Chondrocyte (in vitro differentiated cells): ENCODE measurements at regions not wholly inside any gene's neighbourhood (a gene's known extent, or its start where the extent isn't known, plus 50 kb on each side); places are given as distances from the start of the nearest gene placed in this dataset.

Source experiments
- DNase-seq: peaks from one replicate; pipeline ENCODE4 v3.0.0; 2021; ENCODE audit warnings: mixed read lengths, low spot score
- H3K27ac Mint-ChIP-seq: one replicate; pipeline ENCODE4 v1.8.0; 2021; ENCODE audit warnings: mild to moderate bottlenecking, moderate library complexity, mixed read lengths; ENCODE audit not compliant: unreplicated experiment
- H3K27me3 Mint-ChIP-seq: 2 replicates; pipeline ENCODE4 v1.8.0; 2021; ENCODE audit warnings: low read depth, mixed read lengths
- H3K36me3 Mint-ChIP-seq: 2 replicates; pipeline ENCODE4 v1.8.0; 2021; ENCODE audit warnings: low read depth, mixed read lengths
- H3K4me1 Mint-ChIP-seq: 2 replicates; pipeline ENCODE4 v1.8.0; 2021; ENCODE audit warnings: low read depth, mild to moderate bottlenecking, mixed read lengths
- H3K4me3 Mint-ChIP-seq: one replicate; pipeline ENCODE4 v1.8.0; 2021; ENCODE audit warnings: mild to moderate bottlenecking, moderate library complexity, mixed read lengths; ENCODE audit not compliant: unreplicated experiment
- H3K9me3 Mint-ChIP-seq: 2 replicates; pipeline ENCODE4 v1.8.0; 2021; ENCODE audit warnings: low read depth, mixed read lengths
- CTCF ChIP-seq: fragments of 200-600 bp; sonication (generic); IDR thresholded peaks from 2 replicates; pipeline ENCODE4 v1.5.0; 2021; ENCODE audit warnings: antibody characterized with exemption, mild to moderate bottlenecking, moderate library complexity

DNA sequence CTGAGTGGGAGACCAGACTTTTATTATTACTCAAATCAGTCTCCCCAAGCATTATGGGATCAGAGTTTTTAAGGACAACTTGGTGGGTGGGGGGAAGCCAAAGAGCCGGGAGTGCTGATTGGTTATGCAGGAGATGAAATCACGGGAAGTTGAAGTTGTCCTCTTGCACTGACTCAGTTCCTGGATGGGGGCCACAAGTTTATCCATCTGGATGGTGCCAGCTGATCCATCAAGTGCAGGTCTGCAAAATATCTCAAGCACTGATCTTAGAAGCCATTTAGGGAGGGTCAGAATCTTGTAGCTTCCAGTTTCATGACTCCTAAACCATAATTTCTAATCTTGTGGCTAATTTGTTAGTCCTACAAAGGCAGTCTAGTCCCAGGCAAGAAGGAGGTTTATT, 53.5 kb upstream of the LMO1 start:
- Mint-ChIP-seq H3K36me3 (no peaks in the 10 kb centered on the region), H3K27me3 (peaks cover 38% of the 10 kb centered on the region), H3K4me3 (no peak overlapping the region), H3K27ac (no peak overlapping the region), H3K9me3 (no peaks in the 10 kb centered on the region), H3K4me1 (no peaks in the 10 kb centered on the region)
- TF ChIP-seq CTCF = no peak
- DNase-seq = no peak

DNA sequence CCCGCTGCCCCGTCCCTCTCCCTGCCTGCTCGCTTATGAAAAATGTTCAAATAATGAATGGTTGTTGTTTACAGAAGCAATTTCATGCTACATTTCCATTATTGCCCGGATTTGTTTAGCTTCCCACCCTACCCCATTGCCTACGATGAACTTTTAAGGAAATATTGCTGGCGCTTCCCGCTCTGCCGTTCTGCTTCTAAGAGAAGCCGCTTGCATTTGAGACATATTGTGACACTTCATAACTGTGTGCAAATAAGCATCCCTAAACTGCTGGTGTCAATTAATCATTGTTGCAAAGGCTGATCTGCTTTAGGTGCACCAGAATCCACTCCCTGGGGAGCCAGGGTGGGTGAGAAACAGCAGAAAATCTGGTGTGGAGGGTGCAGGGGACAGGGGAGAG, 52.3 kb upstream of the LMO1 start:
- Mint-ChIP-seq H3K4me3 (no peak overlapping the region), H3K27me3 (peaks cover 40% of the 10 kb centered on the region), H3K36me3 (no peaks in the 10 kb centered on the region)

DNA sequence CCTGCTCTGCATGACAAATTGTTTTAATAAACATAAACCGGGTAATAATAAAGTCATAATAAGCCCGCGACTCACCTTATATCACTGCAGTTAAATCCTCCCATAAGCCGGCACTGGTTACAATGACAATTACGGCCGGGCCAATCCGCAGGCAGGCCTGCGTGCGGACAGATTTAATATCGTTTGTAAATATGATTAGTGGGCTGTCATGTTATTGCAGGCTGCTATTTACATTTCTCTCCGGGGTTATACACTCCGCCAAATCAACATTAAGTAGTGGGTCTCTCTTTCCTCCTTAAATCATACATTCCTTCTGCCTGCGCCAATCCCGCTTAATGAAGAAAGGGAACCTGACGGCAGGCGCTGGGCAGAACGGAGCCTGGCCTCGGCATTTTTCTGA, 51.8 kb upstream of the LMO1 start:
- Mint-ChIP-seq H3K27ac (no peak overlapping the region), H3K27me3 (peaks cover 39% of the 10 kb centered on the region), H3K4me1 (no peaks in the 10 kb centered on the region), H3K9me3 (no peaks in the 10 kb centered on the region), H3K36me3 (no peaks in the 10 kb centered on the region), H3K4me3 (no peak overlapping the region)
- DNase-seq = no peak
- TF ChIP-seq CTCF = no peak

More for the DNA sequence above, 52.3 kb upstream of the LMO1 start:
- TF ChIP-seq CTCF = no peak
- H3K4me1 Mint-ChIP-seq = no peaks in the 10 kb centered on the region
- no peak overlapping the region for H3K27ac Mint-ChIP-seq
- DNase-seq = no peak
- H3K9me3 Mint-ChIP-seq = no peaks in the 10 kb centered on the region

DNA sequence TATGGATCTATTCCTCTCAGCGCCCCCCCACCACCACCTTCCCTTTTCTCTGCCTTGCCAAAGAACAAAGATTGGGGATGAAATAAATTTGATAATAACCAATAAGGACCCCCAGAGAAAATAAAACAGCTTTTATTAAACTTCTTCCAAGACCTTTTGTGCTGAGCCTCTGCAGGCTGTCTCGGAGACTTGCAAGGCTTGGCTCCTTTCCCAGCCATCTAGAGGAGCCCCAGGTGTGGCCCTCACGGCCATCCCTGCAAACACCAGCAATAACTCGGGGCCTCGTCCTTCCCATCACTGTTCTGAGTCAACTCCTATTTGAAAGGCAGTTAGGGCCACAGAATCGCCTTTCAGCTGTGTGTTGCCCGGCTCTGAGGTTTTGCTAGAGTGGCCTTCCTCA, 51.2 kb upstream of the LMO1 start:
- Mint-ChIP-seq H3K4me1 (no peaks in the 10 kb centered on the region), H3K27ac (no peak overlapping the region), H3K4me3 (no peak overlapping the region), H3K36me3 (no peaks in the 10 kb centered on the region), H3K9me3 (no peaks in the 10 kb centered on the region), H3K27me3 (peaks cover 34% of the 10 kb centered on the region)
- DNase-seq = no peak
- no peak for TF ChIP-seq CTCF

GRCh38 chr11:8313504-8314090, 49.9 kb upstream of the LMO1 start:
- no peak for DNase-seq
- Mint-ChIP-seq H3K4me1 (no peaks in the 10 kb centered on the region), H3K9me3 (no peaks in the 10 kb centered on the region), H3K27me3 (peaks cover 23% of the 10 kb centered on the region), H3K4me3 (no peak overlapping the region), H3K27ac (no peak overlapping the region), H3K36me3 (no peaks in the 10 kb centered on the region)
- no peak for TF ChIP-seq CTCF
